Bronchial epithelial cell (primary cell): ENCODE measurements at regions not wholly inside any gene's neighbourhood (a gene's known extent, or its start where the extent isn't known, plus 50 kb on each side); places are given as distances from the start of the nearest gene placed in this dataset.

ENCODE experiments used
- DNase-seq: peaks from one replicate; pipeline ENCODE4 v3.0.0-alpha.2; 2010; ENCODE audit warnings: low read depth
- FAIRE-seq: peaks from 2 replicates; lab custom pipeline; 2011; peaks lifted over from hg19 to GRCh38; lab: Jason Lieb, UNC
- H3K27me3 ChIP-seq: 2 replicates; pipeline ENCODE4 v1.5.1; 2011; ENCODE audit warnings: low read length; ENCODE audit not compliant: control insufficient read depth, insufficient read depth
- H3K36me3 ChIP-seq: 2 replicates; pipeline ENCODE4 v1.5.1; 2011; ENCODE audit warnings: low read length; ENCODE audit not compliant: control insufficient read depth, insufficient read depth
- H3K4me3 ChIP-seq: 2 replicates; pipeline ENCODE4 v1.5.1; 2011; ENCODE audit warnings: mild to moderate bottlenecking, low read depth, low read length, control low read depth
- CTCF ChIP-seq: IDR thresholded peaks from 2 replicates; pipeline ENCODE4 v1.5.1; 2011; ENCODE audit warnings: mild to moderate bottlenecking, moderate library complexity, low read length, control low read depth, inconsistent platforms; ENCODE audit not compliant: insufficient read depth, severe bottlenecking

GRCh38 chr5:8093669-8094068, 224.7 kb downstream of the MTRR start:
- no peaks in the 10 kb centered on the region for H3K36me3 ChIP-seq
- H3K27me3 ChIP-seq: no peaks in the 10 kb centered on the region
- DNase-seq (no peak), FAIRE-seq (no peak)
- TF ChIP-seq CTCF: no peak
- no peak overlapping the region for H3K4me3 ChIP-seq

DNA sequence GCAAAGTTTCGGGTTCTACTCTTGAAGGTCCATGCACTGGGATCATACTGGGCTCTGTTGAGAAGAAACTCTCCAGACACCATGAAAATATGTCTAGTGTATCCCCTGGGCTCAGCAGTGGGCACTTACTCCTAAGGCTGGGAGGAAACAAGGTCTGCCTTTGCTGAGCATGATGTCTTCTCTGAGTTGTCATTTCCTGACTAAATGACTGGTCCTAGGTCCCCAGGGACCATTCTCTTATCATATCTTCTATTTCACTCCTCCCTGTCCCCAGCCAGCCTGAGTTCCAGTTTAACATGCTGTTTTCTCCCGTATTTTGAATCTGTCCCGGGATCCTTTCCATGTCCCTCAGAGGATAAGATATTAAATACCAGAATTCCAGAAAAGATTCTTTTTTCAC, 225.4 kb downstream of the MTRR start:
- no peak for FAIRE-seq
- no peaks in the 10 kb centered on the region for H3K27me3 ChIP-seq
- no peak overlapping the region for H3K4me3 ChIP-seq
- H3K36me3 ChIP-seq: no peaks in the 10 kb centered on the region
- DNase-seq: no peak
- no peak for TF ChIP-seq CTCF

DNA sequence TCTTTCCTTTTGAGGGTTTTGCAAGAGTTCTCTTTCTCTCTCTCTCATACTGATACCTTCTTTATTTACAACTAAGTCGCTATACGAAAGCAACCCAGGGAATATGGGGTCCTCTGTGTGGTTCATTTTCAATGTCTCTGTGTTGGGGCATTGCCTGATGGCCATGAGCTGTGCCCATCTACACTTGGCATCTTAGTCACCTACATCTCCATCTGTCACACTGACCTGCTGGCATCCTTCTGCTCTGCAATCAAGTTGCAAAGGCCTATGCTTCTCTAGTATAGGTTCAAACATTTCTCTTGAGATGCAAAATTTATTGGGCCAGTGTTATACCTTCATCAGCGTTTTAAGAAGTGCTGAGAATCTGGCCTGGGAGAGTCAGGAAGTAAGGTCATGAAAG, 228.2 kb downstream of the MTRR start:
- no peaks in the 10 kb centered on the region for H3K36me3 ChIP-seq
- TF ChIP-seq CTCF: no peak
- DNase-seq (no peak), FAIRE-seq (no peak)
- no peak overlapping the region for H3K4me3 ChIP-seq
- no peaks in the 10 kb centered on the region for H3K27me3 ChIP-seq

DNA sequence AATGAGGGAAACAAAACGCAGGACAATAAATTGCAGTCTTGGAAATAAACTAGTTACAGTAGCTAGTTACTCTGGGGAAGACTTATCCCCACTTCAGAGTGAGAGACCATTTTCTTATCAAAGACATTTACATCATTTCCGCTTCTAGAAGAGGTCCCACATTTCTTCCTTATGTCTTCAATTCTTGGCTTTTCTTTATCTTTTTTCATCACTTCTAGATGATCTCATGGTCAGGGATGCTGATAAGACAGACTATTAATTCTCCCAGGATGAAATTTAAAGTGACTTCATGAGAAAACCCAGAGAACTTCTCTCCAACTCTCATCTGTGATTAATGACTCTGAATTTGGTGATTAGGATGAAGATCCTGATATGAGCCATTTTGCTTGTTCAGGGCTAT, 229.1 kb downstream of the MTRR start:
- Histone ChIP-seq H3K4me3 (no peak overlapping the region), H3K27me3 (no peaks in the 10 kb centered on the region), H3K36me3 (no peaks in the 10 kb centered on the region)
- no peak for TF ChIP-seq CTCF
- DNase-seq (no peak), FAIRE-seq (no peak)

DNA sequence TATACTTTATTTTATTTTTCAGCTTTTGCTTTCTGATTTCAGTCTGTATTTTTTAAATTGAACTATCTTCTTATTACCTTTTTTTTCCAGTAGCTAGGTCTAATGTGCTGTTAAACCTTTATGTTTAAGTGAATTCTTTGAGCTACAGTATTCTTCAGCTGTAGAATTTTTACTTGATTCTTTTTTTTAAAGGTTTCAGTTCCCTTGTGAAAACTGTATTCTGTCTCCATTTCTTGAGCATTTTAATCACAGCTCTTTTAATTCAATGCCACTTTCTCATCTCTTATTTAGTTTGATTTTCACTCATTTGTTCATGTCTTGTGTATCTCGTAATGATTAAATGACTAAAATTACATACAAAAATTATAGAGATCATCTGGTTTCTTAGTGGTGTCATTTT, 233.8 kb downstream of the MTRR start:
- TF ChIP-seq CTCF: no peak
- FAIRE-seq (no peak), DNase-seq (no peak)
- Histone ChIP-seq H3K36me3 (no peaks in the 10 kb centered on the region), H3K27me3 (no peaks in the 10 kb centered on the region), H3K4me3 (no peak overlapping the region)

DNA sequence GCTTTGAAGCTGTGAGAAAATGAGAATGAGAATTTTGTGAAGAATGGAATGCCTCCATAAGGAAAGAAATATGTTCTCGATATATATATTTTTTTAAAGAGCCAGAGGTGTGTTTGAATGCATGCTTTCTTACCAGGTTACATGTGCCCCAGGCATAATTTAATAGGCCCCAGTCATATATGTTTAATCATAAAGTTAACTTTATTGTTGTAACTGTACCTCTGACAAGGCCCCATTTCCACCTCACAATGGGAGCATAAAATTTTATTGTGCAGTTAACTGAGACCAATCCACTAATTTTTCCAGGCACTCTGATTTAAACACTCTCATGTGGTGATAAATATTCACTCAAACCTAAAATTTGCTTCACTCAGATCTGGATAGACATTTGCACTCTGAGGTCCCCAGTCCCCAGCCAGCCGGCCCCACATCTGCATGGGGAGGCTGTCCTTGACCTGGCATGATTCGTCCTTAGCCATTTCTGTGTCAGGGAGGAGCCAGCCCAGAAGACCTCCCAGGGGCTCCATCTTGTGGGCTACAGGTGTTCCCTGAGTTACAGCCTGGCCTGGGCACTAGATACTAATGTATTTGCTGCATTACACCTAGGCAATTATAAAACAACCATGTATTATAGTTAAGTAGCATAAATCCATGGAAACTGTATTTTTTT, 245.8 kb downstream of the MTRR start:
- no peak overlapping the region for H3K4me3 ChIP-seq
- no peak for TF ChIP-seq CTCF
- H3K36me3 ChIP-seq: no peaks in the 10 kb centered on the region
- DNase-seq: no peak
- H3K27me3 ChIP-seq: no peaks in the 10 kb centered on the region
- FAIRE-seq: no peak
